K562 (cell line): ENCODE measurements at regions not wholly inside any gene's neighbourhood (a gene's known extent, or its start where the extent isn't known, plus 50 kb on each side); places are given as distances from the start of the nearest gene placed in this dataset.

Source experiments
- ARID4B ChIP-seq: sonication (generic); formaldehyde crosslinking; IDR thresholded peaks from 2 replicates; pipeline ENCODE4 v1.8.0; 2022; ENCODE audit warnings: mild to moderate bottlenecking, missing genetic modification reagents
- DEAF1 ChIP-seq: fragments of 450-650 bp; formaldehyde crosslinking; IDR thresholded peaks from 2 replicates; pipeline ENCODE4 v1.4.0; 2020; ENCODE audit warnings: mild to moderate bottlenecking, moderate library complexity
- ETS1 ChIP-seq: conservative IDR thresholded peaks from 2 replicates; pipeline ENCODE4 v1.6.1; 2011; ENCODE audit warnings: low read depth, mild to moderate bottlenecking, low read length; ENCODE audit not compliant: control insufficient read depth
- OTX1 ChIP-seq: fragments of 450-650 bp; formaldehyde crosslinking; IDR thresholded peaks from 2 replicates; pipeline ENCODE4 v1.4.0; 2022; ENCODE audit warnings: mild to moderate bottlenecking
- RAD51 ChIP-seq: fragments of 450-650 bp; IDR thresholded peaks from 2 replicates; pipeline ENCODE4 v1.7.1; 2016; ENCODE audit warnings: low read depth, mild to moderate bottlenecking, borderline replicate concordance
- RBM14 ChIP-seq: fragments of 200-400 bp; formaldehyde crosslinking; IDR thresholded peaks from 2 replicates; pipeline ENCODE4 v1.6.1; 2018; ENCODE audit warnings: low read depth, mild to moderate bottlenecking, low read length, moderate library complexity, borderline replicate concordance; ENCODE audit not compliant: insufficient read depth
- RREB1 ChIP-seq: fragments of 250-450 bp; sonication (Bioruptor Pico); IDR thresholded peaks from 2 replicates; pipeline ENCODE4 v1.4.0; 2020
- XRCC5 ChIP-seq: fragments of 200-400 bp; formaldehyde crosslinking; IDR thresholded peaks from 2 replicates; pipeline ENCODE4 v1.6.1; 2017; ENCODE audit warnings: low read depth, mild to moderate bottlenecking, low read length
- ZNF740 ChIP-seq, 3 experiments: fragments of 200-800 bp in 1 of 3; sonication (Bioruptor generic) in 1 of 3; sonication (generic) in 1 of 3; formaldehyde crosslinking in 1 of 3; IDR thresholded peaks; 2 replicates each; pipeline versions ENCODE4 v1.6.1 to v1.8.0; 2016 to 2022; ENCODE audit warnings: mild to moderate bottlenecking in 2 of 3, missing compliant biosample characterization in 2 of 3, missing genetic modification characterization in 2 of 3, missing genetic modification reagents in 1 of 3

- TF ChIP-seq RREB1 (CRISPR knock-in tag) = no peak
- no peak for TF ChIP-seq RBM14
- TF ChIP-seq ARID4B (CRISPR knock-in tag) = no peak
- TF ChIP-seq RAD51 = peak; percentile 45; the same call in 1 of the 2 replicates
- TF ChIP-seq ETS1 = no peak
- no peak for TF ChIP-seq DEAF1 (CRISPR knock-in tag)
- no peak for TF ChIP-seq OTX1 (CRISPR knock-in tag)
- TF ChIP-seq XRCC5 = no peak
- TF ChIP-seq ZNF740 (CRISPR knock-in tag; IDR thresholded peaks at IDR 0.05) = no peak
- no peak for TF ChIP-seq ZNF740 (tag; IDR thresholded peaks at IDR 0.05)
Measured at GRCh38 chr12:93020631-93021597, 91.8 kb upstream of the EEA1 start (continued).
